Neural progenitor cell (in vitro differentiated cells): ENCODE measurements at regions not wholly inside any gene's neighbourhood (a gene's known extent, or its start where the extent isn't known, plus 50 kb on each side); places are given as distances from the start of the nearest gene placed in this dataset.

Experiments used
- CTCF ChIP-seq: fragments of 200-600 bp; sonication (generic); IDR thresholded peaks from 2 replicates; pipeline ENCODE4 v1.5.1; 2017; ENCODE audit warnings: antibody characterized with exemption, mild to moderate bottlenecking
- EZH2 ChIP-seq: fragments of 200-600 bp; sonication (generic); IDR thresholded peaks from 2 replicates; pipeline ENCODE4 v1.6.1; 2017; ENCODE audit warnings: antibody characterized with exemption, mild to moderate bottlenecking, moderate library complexity
- EZH2phosphoT487 ChIP-seq: fragments of 200-600 bp; sonication (generic); IDR thresholded peaks from 2 replicates; pipeline ENCODE4 v1.6.1; 2017; ENCODE audit warnings: antibody characterized with exemption

DNA sequence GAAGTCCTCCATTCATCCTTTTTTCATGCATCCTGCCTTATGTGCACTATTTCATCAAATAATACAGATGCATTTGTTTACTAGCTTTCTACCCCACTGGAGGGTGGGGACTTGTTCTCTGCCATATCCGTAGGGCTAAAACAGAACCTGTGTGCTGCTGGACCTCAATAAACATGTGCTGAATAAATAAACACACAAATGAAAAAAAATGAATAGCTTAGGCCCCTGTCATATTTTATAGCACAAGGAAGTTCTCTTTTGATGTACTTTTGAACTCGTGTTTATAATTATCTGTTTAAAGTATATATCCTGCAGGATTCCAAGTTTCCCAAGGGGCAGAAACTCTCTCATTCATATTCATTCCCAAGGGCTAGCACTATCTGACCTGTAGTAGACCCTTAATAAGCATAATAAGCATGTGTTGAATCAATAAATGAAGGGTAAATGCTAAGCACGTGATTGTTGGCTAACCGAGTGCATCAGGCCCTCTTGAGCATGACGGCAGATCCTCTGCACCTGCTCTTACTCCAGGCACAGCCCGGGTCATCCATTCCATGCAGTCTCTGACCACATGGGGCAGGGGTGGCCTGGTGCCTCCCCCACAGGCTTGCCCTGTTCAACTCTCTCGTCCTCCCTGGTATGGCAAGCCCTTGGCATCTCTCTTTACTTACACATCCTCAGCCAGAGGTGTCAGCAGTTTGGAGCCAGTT, 474.1 kb upstream of the ZMIZ1 start:
- TF ChIP-seq CTCF (no peak), EZH2 (no peak), EZH2phosphoT487 (no peak)
